DND-41 (cell line): ENCODE measurements at regions not wholly inside any gene's neighbourhood (a gene's known extent, or its start where the extent isn't known, plus 50 kb on each side); places are given as distances from the start of the nearest gene placed in this dataset.
"Not testable (repeated sequence)": the region's sequence is repeated elsewhere in the genome, so short reads cannot be mapped to it uniquely, and the experiment has no call there.

ENCODE experiments used
- EZH2 ChIP-seq: IDR thresholded peaks from 3 replicates; pipeline ENCODE4 v1.6.1; 2012; ENCODE audit warnings: borderline replicate concordance, low read depth, mild to moderate bottlenecking, moderate library complexity, low read length, inconsistent platforms; ENCODE audit not compliant: severe bottlenecking
- TF ChIP-seq, protein P1 (sequence below): IDR thresholded peaks from 2 replicates; pipeline ENCODE4 v1.5.1; 2012; ENCODE audit warnings: borderline replicate concordance, low read length, moderate library complexity, mild to moderate bottlenecking; ENCODE audit not compliant: poor library complexity, severe bottlenecking; ENCODE audit errors: extremely low read depth

- TF ChIP-seq, protein P1, sequence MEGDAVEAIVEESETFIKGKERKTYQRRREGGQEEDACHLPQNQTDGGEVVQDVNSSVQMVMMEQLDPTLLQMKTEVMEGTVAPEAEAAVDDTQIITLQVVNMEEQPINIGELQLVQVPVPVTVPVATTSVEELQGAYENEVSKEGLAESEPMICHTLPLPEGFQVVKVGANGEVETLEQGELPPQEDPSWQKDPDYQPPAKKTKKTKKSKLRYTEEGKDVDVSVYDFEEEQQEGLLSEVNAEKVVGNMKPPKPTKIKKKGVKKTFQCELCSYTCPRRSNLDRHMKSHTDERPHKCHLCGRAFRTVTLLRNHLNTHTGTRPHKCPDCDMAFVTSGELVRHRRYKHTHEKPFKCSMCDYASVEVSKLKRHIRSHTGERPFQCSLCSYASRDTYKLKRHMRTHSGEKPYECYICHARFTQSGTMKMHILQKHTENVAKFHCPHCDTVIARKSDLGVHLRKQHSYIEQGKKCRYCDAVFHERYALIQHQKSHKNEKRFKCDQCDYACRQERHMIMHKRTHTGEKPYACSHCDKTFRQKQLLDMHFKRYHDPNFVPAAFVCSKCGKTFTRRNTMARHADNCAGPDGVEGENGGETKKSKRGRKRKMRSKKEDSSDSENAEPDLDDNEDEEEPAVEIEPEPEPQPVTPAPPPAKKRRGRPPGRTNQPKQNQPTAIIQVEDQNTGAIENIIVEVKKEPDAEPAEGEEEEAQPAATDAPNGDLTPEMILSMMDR = not testable (repeated sequence)
- not testable (repeated sequence) for TF ChIP-seq EZH2
Measured at GRCh38 chr17:30706461-30707335, 117.8 kb downstream of the CRLF3 start.
